Renal cortical epithelial cell (primary cell): ENCODE measurements at regions not wholly inside any gene's neighbourhood (a gene's known extent, or its start where the extent isn't known, plus 50 kb on each side); places are given as distances from the start of the nearest gene placed in this dataset.
A peak's percentile ranks its signal among the peaks of the same experiment; 100 is the strongest.

Source experiments
- DNase-seq: peaks from one replicate; pipeline ENCODE4 v3.0.0-alpha.2; 2011; ENCODE audit warnings: low read depth

GRCh38 chr9:38227656-38228055 lies 158.6 kb upstream of the SHB start:
- DNase-seq, result peak; percentile 65

GRCh38 chr9:38227061-38227540 lies 158.1 kb upstream of the SHB start:
- peak; percentile 98 for DNase-seq

GRCh38 chr9:38226491-38226951 lies 157.5 kb upstream of the SHB start:
- DNase-seq, result no peak

- DNase-seq, result no peak
Observed at GRCh38 chr9:38224941-38225340, 155.9 kb upstream of the SHB start.

- no peak for DNase-seq
Observed at GRCh38 chr9:38216572-38216971, 147.5 kb upstream of the SHB start.

- DNase-seq, result no peak
Observed at GRCh38 chr9:38215465-38215864, 146.4 kb upstream of the SHB start.

- no peak for DNase-seq
Observed at GRCh38 chr9:38214432-38214831, 145.4 kb upstream of the SHB start.

- DNase-seq, result no peak
Observed at GRCh38 chr9:38213631-38214299, 144.7 kb upstream of the SHB start.

- DNase-seq, result no peak
Observed at GRCh38 chr9:38212016-38212415, 143.0 kb upstream of the SHB start.

GRCh38 chr9:38211002-38211401 lies 142.0 kb upstream of the SHB start:
- no peak for DNase-seq

- peak; percentile 33 for DNase-seq
Observed at GRCh38 chr9:38208206-38208901, 139.3 kb upstream of the SHB start.

GRCh38 chr9:38207247-38207778 lies 138.3 kb upstream of the SHB start:
- DNase-seq, result no peak

- DNase-seq, result peak; percentile 53
Observed at GRCh38 chr9:38205279-38205678, 136.3 kb upstream of the SHB start.

- DNase-seq, result no peak
Observed at GRCh38 chr9:38202336-38202938, 133.4 kb upstream of the SHB start.

- DNase-seq, result no peak
Observed at GRCh38 chr9:38201844-38202243, 132.8 kb upstream of the SHB start.

- no peak for DNase-seq
Observed at GRCh38 chr9:38200431-38200830, 131.4 kb upstream of the SHB start.

- DNase-seq, result no peak
Observed at GRCh38 chr9:38198140-38198539, 129.1 kb upstream of the SHB start.

GRCh38 chr9:38196714-38197113 lies 127.7 kb upstream of the SHB start:
- DNase-seq, result no peak

- DNase-seq, result no peak
Observed at GRCh38 chr9:38195737-38196161, 126.7 kb upstream of the SHB start.

GRCh38 chr9:38194870-38195269 lies 125.8 kb upstream of the SHB start:
- DNase-seq, result no peak

- DNase-seq, result no peak
Observed at GRCh38 chr9:38192731-38193265, 123.8 kb upstream of the SHB start.

- DNase-seq, result peak; percentile 37
Observed at GRCh38 chr9:38186404-38187115, 117.5 kb upstream of the SHB start.
